Activated CD4-positive, CD25-positive, alpha-beta regulatory T cell treated with anti-CD3 and anti-CD28 coated beads, Interleukin-2, amount 50 U/mL, for 72 hours (primary cell): ENCODE measurements at regions not wholly inside any gene's neighbourhood (a gene's known extent, or its start where the extent isn't known, plus 50 kb on each side); places are given as distances from the start of the nearest gene placed in this dataset.
"Not testable (repeated sequence)": the region's sequence is repeated elsewhere in the genome, so short reads cannot be mapped to it uniquely, and the experiment has no call there.

Source experiments
- DNase-seq: peaks from one replicate; pipeline ENCODE4 v3.0.0; 2021

- DNase-seq = no peak
Measured at GRCh38 chr4:81375745-81376144, 96.0 kb downstream of the RASGEF1B start.

- no peak for DNase-seq
Measured at GRCh38 chr4:81369886-81370285, 101.8 kb downstream of the RASGEF1B start.

DNA sequence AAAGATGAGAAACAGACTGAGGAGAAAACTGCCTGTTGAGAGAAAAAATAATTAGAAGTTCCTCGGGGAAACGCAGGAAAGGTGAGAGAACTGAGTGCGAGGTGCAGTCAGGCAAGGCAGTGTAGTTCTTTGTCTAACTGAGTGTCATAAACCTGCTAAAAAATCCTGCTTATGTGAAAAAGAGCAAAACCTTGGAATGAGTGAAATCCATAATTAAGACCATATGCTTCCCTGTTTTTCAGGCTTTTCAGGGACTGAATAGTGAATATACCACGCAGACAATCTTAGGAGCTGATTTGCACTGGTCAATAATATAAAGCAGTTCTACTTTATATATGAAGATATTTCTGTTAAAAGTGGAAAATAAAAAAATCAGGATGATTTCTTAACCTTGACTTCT is 104.9 kb downstream of the RASGEF1B start:
- DNase-seq = no peak

GRCh38 chr4:81360737-81361136 is 111.0 kb downstream of the RASGEF1B start:
- DNase-seq = no peak

DNA sequence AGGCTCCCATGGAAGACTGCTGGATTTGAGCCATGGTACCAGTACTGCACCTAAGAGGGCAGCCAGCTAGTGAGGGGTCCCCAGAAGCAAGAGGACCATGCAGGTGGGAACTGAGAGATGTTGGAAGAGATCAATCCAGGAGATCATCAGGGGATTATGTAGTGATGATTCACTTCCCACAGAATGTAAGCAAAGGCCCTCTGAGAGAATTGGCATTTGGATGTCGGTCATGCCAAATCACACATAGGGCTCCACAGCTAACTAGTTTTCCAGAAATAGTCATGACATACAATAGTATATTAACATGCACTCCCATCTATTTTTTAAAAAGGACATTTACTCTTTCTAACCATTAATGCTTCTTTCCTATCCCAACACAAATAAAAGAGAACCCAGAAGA is 112.5 kb downstream of the RASGEF1B start:
- DNase-seq = no peak

- DNase-seq = no peak
Measured at GRCh38 chr4:81358154-81358553, 113.6 kb downstream of the RASGEF1B start.

- no peak for DNase-seq
Measured at GRCh38 chr4:81356621-81357020, 115.1 kb downstream of the RASGEF1B start.

DNA sequence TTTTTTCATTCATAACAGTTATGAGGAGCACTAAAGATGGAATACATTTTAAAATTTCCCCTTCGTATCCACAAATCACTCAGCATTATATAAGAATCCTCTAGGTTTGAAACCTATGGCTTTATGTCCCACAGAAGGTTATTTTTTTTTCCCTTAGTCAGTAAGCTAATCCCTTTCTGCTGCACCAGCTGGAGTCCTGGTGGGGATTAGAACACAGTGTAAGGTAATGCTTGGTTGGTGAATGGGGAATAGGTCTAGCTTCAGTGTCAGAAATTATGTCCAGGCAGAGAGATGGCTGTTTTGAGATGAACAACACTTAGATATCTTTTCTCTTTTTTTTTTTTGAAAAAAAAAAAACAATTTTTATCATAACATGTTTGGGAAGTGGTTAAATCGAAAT is 116.6 kb downstream of the RASGEF1B start:
- DNase-seq = no peak

GRCh38 chr4:81353861-81354260 is 117.8 kb downstream of the RASGEF1B start:
- no peak for DNase-seq

- DNase-seq = no peak
Measured at GRCh38 chr4:81352446-81352835, 119.3 kb downstream of the RASGEF1B start.

GRCh38 chr4:81351654-81352445 is 119.9 kb downstream of the RASGEF1B start:
- DNase-seq = peak; percentile 61

DNA sequence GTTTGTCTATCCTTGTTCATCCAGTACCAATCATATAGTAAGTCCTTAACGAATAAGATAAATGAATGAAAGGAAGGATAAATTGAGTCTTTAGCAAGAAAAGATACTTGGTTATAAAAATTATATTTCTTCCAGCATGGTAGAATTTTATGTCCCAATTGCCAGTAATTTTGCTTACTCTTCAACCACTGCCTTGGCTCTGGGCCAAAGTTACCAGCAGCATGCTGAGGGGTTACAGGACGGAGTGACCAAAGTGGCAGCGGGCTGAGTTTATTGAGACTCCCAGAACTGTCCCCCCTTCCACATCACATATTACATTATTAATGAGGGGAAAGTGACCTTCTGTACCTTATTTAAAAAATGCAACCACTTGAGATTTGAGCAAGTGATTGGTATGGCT is 121.7 kb downstream of the RASGEF1B start:
- no peak for DNase-seq

DNA sequence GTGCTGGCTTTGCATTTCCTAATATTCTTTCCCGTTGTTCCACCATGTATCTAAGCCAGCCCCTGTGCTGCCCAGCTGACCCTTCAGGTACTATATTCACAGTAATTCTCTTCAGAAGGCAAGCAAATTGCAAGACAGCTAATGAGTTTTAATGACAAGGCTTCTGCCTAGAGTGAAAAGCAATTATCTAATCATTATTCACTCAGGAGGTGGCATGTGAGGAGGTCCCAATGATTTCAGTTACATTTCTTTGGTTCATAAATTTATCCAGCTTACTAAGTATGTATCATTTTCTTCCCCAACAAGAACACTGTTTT is 123.0 kb downstream of the RASGEF1B start:
- DNase-seq = no peak

DNA sequence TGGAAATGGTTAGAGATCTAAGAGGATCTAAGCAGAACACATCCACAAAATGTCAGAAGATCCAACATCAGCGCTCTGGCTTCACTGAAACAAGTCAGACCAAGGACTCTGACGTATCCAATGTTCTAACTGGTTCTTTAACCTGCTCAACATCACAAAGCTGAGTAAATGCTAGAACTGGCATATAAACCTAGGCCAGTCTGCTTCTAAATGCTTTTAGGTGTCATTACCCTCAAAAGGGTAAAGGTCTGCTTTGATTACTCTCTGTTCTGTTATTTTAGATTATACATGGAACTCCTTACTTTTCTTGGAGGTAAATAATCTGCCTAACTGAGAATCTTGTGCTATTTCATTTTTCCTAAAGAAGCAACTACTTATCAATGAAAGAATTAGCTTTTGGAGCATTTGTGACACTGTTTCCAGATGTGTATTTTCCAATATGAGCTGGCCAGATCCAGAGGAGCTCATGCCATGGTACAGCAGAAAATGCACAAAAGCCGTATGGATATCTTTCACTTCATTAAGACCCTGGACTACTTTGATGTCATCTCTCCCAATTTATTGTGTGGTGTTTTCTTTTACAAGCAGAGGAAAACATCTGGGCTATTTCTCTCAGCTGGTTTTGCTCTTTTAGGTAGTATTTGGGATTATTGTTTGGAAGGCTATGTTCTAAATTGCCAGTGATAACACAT is 123.5 kb downstream of the RASGEF1B start:
- DNase-seq = no peak

GRCh38 chr4:81346719-81347118 is 125.0 kb downstream of the RASGEF1B start:
- DNase-seq = no peak

DNA sequence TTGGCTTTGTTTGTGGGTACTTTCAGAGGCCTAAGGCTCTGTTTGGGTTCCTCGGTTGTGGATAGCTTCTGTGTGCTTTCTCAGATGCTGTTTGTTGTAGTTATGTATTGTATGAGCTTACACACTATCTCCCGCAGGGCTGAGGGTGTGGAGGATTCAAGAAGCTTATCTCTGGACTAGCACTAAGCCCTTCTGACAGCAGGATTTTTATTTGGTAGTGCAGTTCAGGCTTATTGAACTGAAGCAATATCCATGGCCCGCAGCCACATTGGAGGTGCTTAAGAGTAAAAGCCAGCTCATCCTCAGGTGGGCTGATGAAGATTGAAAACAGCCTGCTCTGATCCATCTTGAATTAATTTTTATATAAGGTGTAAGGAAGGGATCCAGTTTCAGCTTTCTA is 128.2 kb downstream of the RASGEF1B start:
- no peak for DNase-seq

DNA sequence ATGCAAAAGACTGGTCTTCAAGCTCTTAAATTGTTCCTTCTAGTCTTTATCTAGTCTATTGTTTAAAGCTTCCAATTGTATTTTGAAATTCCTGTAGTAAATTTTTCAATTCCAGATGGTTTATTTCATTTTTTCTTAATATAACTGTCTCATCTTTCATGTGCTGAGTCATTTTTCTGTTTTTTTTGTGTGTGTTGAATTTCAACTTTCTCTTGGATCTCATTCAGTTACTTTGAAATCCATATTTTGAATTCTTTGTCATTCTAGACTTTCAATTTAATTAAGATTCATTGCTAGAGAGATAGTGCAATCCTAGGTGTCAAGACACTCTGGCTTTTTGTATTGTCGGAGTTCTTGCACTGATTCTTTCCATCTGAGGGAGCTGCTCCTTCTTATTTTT is 128.0 kb upstream of the PRKG2 start:
- DNase-seq = no peak

DNA sequence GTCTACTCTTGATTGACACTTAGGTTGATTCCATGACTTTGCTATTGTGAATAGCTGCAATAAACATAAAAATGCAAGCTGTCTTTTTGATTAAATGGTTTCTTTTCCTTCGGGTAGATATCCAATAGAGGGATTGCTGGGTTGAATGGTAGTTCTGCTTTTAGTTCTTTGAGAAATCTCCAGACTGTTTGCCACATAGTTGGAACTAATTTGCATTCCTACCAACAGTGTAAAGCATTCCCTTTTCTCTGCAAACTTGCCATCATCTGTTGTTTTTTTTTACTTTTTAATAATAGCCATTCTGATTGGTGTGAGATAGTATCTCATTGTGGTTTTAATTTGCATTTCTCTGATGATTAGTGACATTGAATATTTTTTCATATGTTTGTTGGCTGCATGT is 122.2 kb upstream of the PRKG2 start:
- DNase-seq = no peak

DNA sequence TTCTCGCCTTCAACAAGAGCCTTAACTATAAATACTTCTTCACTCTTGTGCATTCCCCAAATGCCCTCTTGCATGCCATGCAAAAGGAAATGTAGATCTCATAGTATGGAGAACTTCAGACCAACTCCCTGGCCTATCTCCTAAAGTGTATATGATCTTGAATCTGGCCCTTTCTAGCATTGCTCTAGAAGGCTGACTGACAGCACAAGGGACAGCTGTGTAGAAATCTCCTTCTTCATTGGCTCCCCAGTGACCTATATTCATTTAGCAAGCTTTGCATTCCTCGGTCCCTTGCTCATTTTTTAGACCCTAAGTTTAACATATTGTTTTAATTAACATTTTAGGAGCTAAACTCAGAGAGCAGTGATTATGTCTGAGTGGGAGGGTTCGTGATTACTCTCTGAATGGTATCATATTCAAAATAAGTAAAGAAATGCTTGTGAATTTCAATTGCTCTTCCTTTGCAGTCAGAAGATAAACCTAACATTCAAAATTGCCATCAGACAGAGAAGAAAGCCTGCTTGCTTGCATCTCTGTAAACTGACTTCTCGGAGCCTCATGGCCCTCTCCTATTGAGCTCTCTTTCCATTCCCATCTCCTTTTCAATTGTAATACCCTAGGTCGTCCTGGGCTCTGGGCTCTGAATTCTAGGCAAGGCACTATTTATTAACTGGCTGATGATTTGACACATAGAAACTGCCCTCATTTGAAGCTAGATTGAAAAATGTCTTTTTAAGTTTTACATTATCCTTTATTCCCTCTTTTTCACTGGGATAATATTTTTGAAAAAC is 120.3 kb upstream of the PRKG2 start:
- no peak for DNase-seq

DNA sequence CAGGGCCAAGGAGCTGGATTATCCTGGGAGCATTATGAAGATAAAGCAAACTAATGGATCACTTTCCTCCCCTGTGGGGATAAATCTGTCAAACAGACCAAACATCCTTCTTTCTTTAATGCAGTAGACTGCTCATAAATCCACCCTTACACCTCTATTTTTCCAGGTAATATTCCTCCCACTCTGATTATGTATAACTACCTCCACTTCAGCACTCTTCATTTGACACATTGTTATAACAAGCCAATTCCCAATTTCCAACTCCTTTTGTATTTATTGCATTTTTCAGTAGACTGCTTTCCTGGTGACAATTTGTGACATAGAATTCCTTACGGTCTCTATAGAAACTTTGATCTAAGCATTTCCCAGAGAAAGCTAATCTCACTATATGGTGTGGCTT is 115.0 kb upstream of the PRKG2 start:
- DNase-seq = no peak

- DNase-seq = no peak
Measured at GRCh38 chr4:81326581-81326980, 111.6 kb upstream of the PRKG2 start.

GRCh38 chr4:81324594-81324993 is 109.6 kb upstream of the PRKG2 start:
- DNase-seq = not testable (repeated sequence)

DNA sequence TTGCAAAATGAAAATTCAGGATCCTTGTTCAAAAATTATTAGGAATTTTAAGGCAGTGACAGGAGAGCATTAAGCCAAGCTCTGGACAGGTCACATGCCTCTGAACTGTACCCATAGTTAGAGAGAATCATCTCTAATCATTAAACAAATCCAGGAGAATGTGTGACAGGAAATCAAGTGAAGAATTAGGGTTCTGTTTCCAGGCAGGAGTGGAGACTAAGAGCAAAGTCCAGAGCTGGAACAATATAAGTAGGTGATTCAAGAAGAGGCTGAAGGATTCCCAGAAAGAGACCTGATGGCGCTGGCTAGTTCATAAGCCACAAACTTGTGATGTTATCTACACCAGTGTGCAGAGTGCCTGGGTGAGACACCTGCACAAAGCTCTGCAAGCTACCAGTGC is 104.6 kb upstream of the PRKG2 start:
- DNase-seq = no peak

DNA sequence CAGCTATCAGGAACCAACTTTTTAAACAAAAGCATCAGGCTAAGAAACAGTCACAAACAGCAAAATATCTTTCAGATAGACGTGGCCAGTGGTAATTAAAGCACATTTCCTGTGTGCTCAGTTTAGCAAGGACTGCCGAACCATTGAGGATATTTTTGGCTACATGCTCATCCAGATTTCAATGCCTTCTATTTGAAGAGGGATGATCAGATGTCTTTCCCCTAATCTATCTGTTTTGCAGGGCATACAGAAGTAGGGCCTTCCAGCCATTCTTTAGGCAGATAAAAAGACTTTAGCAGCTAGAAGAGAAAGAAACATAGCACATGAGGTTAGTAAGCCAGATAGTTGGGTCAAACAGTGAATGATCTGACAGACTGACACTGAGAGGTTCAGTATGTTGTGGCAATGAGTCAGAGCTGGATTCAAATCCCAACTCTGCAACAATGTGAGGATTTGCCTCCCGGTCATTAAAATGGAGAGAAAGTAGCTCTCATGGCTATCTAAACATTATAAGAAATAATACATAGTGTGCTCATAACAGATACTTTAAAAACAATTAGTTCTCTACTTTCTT is 100.0 kb upstream of the PRKG2 start:
- DNase-seq = no peak
